Fibroblast of the aortic adventitia (primary cell): ENCODE measurements at regions not wholly inside any gene's neighbourhood (a gene's known extent, or its start where the extent isn't known, plus 50 kb on each side); places are given as distances from the start of the nearest gene placed in this dataset.

Experiments used
- DNase-seq: peaks from one replicate; pipeline ENCODE4 v3.0.0-alpha.2; 2010; ENCODE audit warnings: low read depth
- H3K4me3 ChIP-seq: 2 replicates; pipeline ENCODE4 v1.5.1; 2011; ENCODE audit warnings: low read depth, mild to moderate bottlenecking, control low read depth, low read length, moderate library complexity
- CTCF ChIP-seq: IDR thresholded peaks from 2 replicates; pipeline ENCODE4 v1.5.1; 2011; ENCODE audit warnings: mild to moderate bottlenecking, low read length, control low read depth, inconsistent platforms; ENCODE audit not compliant: insufficient read depth

DNA sequence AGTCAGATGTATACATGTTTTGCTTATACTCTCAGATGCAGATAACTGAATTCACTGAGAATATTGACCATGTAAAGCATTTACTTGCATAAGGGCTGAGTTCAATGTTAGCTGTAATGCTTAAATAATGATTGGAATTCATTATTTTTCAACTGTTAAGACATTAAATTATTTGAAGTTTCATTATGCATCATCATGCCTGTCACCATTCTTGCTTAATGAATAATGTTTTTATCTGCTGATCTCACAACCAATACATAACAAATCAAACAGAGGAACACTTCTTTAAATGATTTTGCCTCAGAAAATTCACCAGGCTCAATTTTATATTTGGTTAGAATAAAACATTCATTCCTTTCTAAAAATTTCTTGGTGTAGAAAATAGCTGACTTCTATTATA is 233.4 kb downstream of the GPR37 start:
- DNase-seq = no peak
- H3K4me3 ChIP-seq = no peak overlapping the region
- no peak for TF ChIP-seq CTCF

DNA sequence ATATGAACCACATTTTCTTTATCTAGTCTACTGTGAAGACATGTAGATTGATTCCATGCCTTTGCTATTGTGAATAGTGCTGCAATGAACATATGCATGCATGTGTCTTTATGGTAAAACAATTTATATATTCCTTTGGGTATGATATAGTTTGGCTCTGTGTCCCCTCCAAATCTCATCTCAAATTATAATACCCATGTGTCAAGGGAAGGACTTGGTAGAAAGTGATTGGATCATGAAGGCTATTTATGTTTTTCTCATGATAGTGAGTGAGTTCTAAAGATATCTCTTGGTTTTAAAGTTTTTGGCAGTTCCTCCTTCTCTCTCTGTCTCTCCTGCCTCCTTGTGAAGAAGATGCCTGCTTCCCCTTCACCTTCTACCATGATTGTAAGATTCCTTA is 248.7 kb downstream of the GPR37 start:
- no peak for DNase-seq
- no peak for TF ChIP-seq CTCF

GRCh38 chr7:124515106-124515830 is 250.3 kb downstream of the GPR37 start:
- H3K4me3 ChIP-seq = no peak overlapping the region
- no peak for TF ChIP-seq CTCF
- no peak for DNase-seq

More for the DNA sequence above, 248.7 kb downstream of the GPR37 start:
- H3K4me3 ChIP-seq = no peak overlapping the region

- DNase-seq = no peak
- TF ChIP-seq CTCF = no peak
- no peak overlapping the region for H3K4me3 ChIP-seq
Measured at GRCh38 chr7:124514471-124514870, 251.1 kb downstream of the GPR37 start.

- no peak for DNase-seq
- no peak for TF ChIP-seq CTCF
- H3K4me3 ChIP-seq = no peak overlapping the region
Measured at GRCh38 chr7:124497176-124497575, 268.4 kb downstream of the GPR37 start.

- no peak for TF ChIP-seq CTCF
- no peak for DNase-seq
- no peak overlapping the region for H3K4me3 ChIP-seq
Measured at GRCh38 chr7:124489925-124490324, 275.7 kb downstream of the GPR37 start.

GRCh38 chr7:124489082-124489819 is 276.3 kb downstream of the GPR37 start:
- H3K4me3 ChIP-seq = no peak overlapping the region
- DNase-seq = no peak
- TF ChIP-seq CTCF = no peak
